ENCODE measurements at regions not wholly inside any gene's neighbourhood (a gene's known extent, or its start where the extent isn't known, plus 50 kb on each side); places are given as distances from the start of the nearest gene placed in this dataset.

DNA sequence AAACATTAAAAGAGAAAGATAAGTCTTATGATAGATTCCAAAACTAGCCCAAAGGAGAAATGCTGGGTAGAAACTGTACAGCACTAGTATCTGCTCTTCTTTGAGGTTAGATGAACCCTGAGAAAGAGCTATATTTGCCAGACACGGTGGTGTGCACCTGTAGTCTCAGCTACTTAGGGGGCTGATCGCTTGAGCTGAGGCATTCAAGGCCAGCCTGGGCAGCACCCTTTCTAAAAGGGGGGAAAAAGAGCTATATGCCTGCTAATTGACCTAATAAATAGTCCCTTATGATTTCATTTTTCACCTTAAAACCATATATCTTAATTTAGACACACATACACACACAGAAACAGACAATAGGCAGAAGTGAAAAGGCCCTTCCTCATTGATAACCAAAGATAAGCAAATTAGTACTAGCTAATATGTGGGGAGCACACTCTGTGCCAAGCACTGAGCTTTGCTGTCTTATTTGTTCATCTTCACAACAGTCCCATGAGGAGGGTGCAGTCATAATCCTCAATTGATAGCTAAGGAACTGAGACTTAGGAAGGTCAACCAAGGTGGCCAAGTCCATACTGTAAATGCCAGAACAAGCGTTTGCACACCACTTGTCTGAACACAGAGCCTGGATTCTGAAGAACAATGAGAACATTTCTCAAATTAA, 56.6 kb upstream of the NLK start:
- TF ChIP-seq, protein P1, sequence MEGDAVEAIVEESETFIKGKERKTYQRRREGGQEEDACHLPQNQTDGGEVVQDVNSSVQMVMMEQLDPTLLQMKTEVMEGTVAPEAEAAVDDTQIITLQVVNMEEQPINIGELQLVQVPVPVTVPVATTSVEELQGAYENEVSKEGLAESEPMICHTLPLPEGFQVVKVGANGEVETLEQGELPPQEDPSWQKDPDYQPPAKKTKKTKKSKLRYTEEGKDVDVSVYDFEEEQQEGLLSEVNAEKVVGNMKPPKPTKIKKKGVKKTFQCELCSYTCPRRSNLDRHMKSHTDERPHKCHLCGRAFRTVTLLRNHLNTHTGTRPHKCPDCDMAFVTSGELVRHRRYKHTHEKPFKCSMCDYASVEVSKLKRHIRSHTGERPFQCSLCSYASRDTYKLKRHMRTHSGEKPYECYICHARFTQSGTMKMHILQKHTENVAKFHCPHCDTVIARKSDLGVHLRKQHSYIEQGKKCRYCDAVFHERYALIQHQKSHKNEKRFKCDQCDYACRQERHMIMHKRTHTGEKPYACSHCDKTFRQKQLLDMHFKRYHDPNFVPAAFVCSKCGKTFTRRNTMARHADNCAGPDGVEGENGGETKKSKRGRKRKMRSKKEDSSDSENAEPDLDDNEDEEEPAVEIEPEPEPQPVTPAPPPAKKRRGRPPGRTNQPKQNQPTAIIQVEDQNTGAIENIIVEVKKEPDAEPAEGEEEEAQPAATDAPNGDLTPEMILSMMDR (IDR thresholded peaks at IDR 0.05): no peak
- TF ChIP-seq, protein P2, sequence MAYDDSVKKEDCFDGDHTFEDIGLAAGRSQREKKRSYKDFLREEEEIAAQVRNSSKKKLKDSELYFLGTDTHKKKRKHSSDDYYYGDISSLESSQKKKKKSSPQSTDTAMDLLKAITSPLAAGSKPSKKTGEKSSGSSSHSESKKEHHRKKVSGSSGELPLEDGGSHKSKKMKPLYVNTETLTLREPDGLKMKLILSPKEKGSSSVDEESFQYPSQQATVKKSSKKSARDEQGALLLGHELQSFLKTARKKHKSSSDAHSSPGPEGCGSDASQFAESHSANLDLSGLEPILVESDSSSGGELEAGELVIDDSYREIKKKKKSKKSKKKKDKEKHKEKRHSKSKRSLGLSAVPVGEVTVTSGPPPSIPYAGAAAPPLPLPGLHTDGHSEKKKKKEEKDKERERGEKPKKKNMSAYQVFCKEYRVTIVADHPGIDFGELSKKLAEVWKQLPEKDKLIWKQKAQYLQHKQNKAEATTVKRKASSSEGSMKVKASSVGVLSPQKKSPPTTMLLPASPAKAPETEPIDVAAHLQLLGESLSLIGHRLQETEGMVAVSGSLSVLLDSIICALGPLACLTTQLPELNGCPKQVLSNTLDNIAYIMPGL (CRISPR knock-in tag; IDR thresholded peaks at IDR 0.05; ENCODE audit: borderline replicate concordance): no peak
- TF ChIP-seq MYC (IDR thresholded peaks at IDR 0.05; ENCODE audit: borderline replicate concordance, low read length): no peak
- TF ChIP-seq CBX8 (IDR thresholded peaks at IDR 0.05): no peak
